ENCODE measurements at regions not wholly inside any gene's neighbourhood (a gene's known extent, or its start where the extent isn't known, plus 50 kb on each side); places are given as distances from the start of the nearest gene placed in this dataset.

GRCh38 chr10:36385693-36386092 lies 739.7 kb upstream of the ANKRD30A start:
- TF ChIP-seq CTCF (IDR thresholded peaks at IDR 0.05) = no peak
- TF ChIP-seq POLR2A (IDR thresholded peaks at IDR 0.05) = no peak

All from lower leg skin (tissue), 3 donors.